Sciatic nerve (tissue), 2 donors: ENCODE measurements at regions not wholly inside any gene's neighbourhood (a gene's known extent, or its start where the extent isn't known, plus 50 kb on each side); places are given as distances from the start of the nearest gene placed in this dataset.

Experiments used
- ATAC-seq: fragments of 200-7000 bp; cut with Tn5 transposase; one replicate; pipeline ENCODE4 v1.9.1; 2020; ENCODE audit warnings: mild to moderate bottlenecking, moderate library complexity
- DNase-seq: peaks from one replicate; pipeline ENCODE4 v3.0.0-alpha.2; 2020; ENCODE audit warnings: low spot score
- intact Hi-C: fragments of 100-400 bp; cut with DNase I; formaldehyde crosslinking; loops from one replicate; pipeline ENCODE4 v1.14.2; 2022
- donor health status: DM: no; HTN: no; CAD: no.
- donor health status: DM: no; HTN: no; CAD: no.

- DNase-seq (no peak), ATAC-seq (no peak)
- intact Hi-C loops: no loop called here
These were observed 159.6 kb upstream of the MYLIP start for GRCh38 chr6:15969236-15969778.

GRCh38 chr6:15968519-15968918, 160.4 kb upstream of the MYLIP start:
- intact Hi-C loops: no loop called here
- ATAC-seq (no peak), DNase-seq (no peak)

DNA sequence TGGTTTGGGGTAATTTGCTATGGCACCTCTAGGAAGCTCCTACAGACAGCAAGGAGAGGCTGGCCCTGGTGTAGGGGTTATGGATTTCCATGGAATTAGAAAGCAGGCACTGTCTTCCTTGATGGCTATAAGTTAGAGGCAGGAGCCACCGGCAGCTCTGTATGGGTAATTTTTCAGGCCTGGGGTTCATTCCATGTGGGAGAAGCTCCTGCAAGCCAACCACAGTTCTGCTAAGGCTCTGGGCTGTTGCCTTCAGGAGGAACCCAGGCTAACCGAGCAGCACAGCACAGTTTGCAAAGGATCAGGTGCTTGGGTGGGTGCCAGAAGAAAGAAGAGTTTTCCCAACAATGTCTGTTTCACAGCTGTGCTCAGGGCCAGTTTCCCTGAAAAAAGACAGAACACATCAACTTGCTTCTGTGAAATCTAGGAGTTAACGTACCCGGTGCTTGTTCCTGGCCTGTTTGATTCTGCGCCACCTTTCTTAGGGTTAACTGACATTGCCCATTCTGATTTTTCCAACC, 162.8 kb upstream of the MYLIP start:
- ATAC-seq (no peak), DNase-seq (no peak)
- intact Hi-C loops: no loop called here

DNA sequence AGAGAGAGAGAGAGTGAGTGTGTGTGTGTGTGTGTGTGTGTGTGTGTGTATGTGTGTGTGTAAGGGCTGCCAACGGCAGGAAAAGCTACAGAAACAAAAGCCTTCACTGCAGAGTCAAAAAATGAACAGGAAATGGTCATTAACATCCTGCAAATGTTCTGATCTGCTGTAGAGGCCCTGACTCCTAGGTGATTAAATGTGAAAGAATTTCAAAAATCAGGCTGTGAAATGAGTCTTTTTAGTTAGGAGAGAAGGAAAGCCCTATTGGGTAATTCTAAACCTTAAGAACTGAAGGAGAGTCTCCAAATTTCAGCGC, 166.5 kb upstream of the MYLIP start:
- intact Hi-C loops: no loop called here
- no peak for DNase-seq
- ATAC-seq: peak; percentile 42

DNA sequence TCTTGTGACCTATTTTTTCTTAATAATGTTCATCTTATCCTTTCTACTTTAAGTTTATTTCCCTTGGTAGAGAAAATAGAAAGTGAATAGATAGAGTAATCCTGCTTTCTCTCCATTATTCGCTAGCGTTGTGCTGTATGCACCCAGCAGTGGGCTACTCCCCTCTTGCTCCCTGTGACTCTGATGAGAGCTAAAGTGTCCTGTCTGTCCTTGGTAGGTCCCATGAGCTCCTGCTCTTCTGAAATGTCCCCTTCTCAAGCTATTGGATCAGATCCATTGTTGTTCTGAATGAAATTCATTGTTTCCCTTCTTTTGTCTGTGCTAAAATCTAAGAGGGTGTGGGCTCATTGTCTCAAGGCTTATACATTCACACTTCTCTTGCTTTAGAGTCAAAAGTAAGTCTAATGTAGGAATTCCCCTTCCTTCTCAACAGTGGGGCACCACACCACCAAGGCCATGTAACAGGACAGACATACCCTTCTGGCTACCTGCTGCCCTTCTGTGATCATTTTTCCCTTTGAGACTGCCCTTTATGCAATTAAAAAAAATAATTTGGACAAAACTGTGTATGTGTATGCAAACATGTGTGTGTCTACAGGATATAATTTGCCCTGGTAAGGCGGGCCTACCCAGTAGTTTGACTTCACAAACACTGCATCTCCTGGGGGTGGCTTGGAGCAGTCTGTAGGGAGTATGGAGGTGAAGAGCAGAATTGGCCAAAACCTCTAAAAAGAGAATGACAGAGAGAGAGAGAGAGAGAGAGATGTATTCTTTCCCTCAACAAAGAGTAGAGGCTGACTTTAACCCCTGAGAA, 167.0 kb upstream of the MYLIP start:
- ATAC-seq (no peak), DNase-seq (no peak)
- intact Hi-C loops: no loop called here

DNA sequence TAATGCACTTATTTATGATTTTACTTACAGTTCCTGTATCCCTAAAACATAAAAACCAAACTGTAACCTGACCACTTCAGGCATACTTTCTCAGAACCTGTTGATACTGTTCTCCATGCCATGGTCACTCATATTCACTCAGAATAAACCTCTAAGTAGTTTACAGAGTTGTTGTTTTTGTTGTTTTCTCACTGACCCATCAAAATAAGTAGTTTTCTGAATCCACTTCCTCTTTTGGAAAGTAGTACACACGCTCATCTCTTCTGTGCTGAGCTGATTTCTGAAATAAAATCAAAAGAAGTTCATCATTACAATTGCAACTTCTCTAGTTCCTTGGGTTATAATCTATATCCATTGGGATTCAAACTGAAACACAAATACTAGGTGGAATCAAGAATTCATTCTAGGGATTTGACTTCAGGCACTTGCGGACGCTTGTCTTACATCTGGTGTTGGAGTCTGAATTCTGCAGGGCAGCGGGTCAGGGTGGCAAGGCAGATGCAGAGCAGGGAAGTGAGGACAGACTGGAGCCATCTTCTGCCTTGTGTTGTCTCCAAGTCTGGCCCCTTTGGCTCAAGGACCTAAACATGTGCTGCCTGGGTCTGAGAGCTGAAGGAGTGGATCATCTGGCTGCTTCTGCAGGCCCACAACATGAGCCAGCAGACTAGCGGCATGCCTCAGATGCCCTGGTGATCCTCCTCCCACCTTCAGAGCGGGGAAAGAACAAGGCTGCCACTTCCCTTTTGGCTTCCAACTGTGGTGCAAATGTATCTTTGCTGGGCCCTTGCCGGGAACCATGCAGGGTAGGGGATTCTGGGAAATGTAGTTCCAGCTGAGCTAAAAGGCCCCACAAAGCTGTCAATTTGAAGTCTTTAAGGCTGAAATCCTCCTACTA, 167.9 kb upstream of the MYLIP start:
- ATAC-seq (no peak), DNase-seq (no peak)
- intact Hi-C loops: no loop called here

DNA sequence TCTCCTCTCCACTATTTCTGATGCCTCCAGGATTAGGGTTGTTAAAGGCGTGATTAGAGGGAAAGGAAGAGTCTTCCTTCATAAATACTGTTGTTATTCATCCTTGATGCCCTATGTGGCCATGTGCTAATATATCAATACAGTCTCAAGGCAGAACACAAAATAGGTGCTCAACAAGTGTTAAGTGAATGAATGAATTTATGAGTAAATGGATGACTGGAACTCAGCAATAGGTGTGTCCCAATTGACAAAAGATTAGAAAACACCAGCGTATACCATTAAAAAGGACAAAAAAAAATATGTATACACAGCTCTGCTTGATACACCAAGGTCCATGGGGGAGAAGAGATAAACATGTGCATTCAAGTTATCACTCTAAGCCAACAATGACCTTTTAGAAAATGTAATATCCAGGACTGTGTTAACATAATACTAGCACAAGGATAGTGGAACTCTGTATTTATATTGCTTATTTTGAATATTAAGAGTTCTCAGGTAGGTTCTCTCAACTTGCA, 171.2 kb upstream of the MYLIP start:
- ATAC-seq (no peak), DNase-seq (no peak)
- intact Hi-C loops: no loop called here

DNA sequence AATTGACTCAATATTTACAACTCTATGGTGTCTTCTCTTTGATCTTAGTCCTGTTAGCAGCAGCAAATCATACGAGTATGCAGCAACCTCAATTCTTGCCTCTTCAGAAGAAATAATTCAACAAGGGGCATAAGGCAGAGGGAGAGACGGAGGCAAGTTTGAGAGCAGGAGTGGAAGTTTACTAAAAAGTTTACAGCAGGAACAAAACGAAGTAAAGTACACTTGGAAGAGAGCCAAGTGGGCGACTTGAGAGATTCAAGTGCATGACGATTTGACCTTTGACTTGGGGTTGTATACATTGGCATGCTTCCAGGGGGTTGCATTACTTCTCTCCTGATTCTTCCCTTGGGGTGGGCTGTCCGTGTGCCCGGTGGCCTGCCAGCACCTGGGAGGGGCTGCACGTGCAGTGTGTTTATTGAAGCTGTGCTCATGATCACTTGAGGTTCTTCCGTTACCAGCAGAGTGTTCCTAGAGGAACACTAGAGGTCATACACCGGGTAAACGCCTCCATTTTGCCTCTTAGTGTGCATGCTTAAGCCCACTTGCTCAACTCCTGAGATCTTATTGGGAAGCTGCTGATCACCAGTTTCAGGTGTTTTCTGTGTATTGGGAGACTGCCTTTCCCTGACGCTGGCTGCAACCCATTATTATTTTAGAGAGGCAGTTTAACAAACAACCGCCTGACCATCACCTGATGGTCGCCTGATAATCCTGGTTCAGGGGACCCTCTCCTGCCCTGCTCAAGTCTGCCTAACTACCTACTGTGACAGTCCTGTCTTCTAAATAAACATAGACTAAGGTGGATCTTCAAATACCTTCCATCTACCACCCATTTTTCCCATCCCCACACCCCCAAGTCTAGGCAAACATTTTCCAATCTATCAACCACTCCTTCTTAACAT, 172.4 kb upstream of the MYLIP start:
- no peak for DNase-seq
- intact Hi-C loops: no loop called here
- peak; percentile 85 for ATAC-seq

- DNase-seq (no peak), ATAC-seq (no peak)
- intact Hi-C loops: no loop called here
These were observed 173.4 kb upstream of the MYLIP start for GRCh38 chr6:15955484-15955883.

DNA sequence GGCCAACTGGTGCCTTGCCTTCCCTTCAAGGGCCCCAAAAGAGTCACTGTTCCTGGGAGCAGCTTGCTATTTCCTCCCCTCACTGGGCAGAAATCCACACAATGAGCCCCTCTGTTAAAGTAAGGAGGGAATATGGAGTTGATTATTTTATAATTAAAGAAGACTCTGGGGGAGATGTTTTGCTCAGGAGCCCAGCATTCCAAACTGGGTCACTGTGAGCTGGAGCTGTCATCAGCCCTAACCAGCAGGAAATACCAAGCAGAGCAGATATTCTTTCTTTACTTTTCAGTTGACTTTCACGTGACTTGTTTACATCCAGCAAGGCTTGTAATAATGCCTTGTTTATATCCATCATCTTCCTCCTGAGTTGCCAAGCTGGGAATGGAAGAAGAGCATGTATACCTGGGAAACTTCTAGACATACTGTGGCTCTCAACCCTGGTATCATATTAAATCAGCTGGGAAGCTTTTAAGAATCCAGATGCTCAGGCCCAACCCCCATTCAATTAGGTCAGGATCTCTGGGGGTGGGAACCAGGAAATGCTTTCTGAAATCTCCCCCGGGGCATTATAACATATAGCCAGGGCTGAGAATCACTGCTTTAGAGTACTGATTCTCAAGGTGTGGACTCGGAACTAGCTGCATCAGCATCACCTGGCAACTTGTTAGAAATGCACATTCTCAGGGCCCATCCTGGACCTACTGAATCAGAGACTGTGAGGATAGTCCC, 175.6 kb upstream of the MYLIP start:
- intact Hi-C loops: no loop called here
- peak; percentile 81 for ATAC-seq
- no peak for DNase-seq

GRCh38 chr6:15952231-15953151, 176.4 kb upstream of the MYLIP start:
- ATAC-seq (peak; percentile 75), DNase-seq (no peak)
- intact Hi-C loops: no loop called here

GRCh38 chr6:15950962-15951569, 177.8 kb upstream of the MYLIP start:
- DNase-seq: no peak
- intact Hi-C loops: no loop called here
- ATAC-seq: no peak

DNA sequence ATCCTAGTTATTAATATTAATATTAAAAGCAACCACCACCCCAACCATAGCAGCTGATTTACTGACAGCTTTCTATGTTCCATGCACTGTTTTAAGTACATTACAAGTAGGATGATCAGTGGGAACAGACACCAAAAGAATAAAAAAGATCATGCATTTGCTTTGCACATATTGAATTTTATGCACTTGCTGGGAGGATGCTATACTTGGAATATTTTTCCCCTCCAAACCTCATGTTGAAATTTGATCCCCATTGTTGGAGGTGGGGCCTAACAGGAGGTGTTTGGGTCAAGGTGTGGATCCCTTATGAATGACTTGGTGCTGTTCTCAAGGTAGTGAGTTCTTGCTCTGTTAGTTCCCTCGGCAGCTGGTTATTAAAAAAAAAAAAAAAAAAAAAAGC, 178.9 kb upstream of the MYLIP start:
- intact Hi-C loops: no loop called here
- no peak for ATAC-seq
- DNase-seq: no peak

DNA sequence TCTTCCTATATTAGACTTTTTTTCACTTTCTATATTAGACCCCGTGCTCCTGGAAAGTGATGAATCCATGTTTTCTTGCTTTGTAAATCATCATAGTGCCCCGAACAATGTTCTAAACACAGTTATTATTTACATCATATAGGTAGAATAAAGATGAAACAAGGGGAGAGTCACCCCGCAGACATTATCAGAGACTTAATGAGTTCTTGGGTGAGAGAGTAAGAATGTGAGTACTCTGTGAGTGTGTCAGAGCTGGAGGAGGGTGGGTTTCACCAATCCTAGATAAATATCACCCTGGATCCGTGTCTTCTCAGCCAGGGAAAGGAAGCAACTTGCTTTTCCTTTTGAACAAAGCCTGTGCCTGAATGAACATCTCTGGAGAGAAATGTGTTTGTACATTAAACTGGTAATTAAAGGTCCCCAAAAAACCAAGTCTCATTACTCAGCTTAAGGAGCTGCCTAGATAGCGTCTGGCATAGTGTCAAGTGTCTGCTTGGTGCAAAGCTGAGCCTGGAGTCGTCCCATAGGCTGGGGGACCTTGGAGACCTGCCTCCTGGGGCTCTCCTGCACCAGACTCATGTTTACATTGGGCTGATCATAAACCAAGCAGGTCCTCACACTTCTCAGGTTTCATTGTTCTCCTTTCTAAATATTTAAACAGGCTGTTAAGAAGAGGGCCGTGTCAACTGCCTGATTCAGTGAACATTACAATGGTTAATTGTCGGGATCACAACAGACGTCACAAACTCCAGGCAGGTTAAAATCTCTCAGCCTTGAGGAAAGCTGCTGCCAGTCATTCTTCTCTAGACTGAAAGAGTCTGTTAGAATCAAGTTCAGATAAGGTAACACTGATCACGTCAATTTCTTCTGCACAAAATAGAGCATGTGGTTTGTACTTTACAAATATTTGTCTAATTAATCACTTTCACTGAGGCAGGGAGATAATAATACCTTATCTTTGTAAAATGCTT, 179.7 kb upstream of the MYLIP start:
- ATAC-seq (no peak), DNase-seq (no peak)
- intact Hi-C loops: no loop called here

DNA sequence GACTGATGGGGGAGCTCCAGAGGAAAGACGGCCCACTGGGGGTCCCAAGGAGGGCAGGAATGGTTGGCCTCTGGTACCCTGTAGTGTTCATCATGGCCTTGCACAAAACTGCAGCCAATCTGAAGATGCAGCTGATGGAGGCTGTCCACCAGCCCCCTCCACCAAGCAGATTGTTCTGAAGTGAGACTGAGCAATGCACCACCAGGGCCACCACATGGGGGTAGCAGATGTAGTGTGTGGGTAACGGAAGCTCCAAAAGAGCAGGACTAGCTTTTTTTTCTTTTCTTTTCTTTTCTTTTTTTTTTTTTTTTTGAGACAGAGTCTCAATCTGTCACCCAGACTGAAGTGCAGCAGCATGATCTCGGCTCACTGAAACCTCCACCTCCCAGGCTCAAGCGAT, 181.0 kb upstream of the MYLIP start:
- intact Hi-C loops: no loop called here
- DNase-seq: no peak

GRCh38 chr6:15947436-15947835, 181.4 kb upstream of the MYLIP start:
- no peak for ATAC-seq
- intact Hi-C loops: no loop called here
- DNase-seq: no peak

More for the DNA sequence above, 181.0 kb upstream of the MYLIP start:
- ATAC-seq: no peak
